MM.1S (cell line): ENCODE measurements at regions not wholly inside any gene's neighbourhood (a gene's known extent, or its start where the extent isn't known, plus 50 kb on each side); places are given as distances from the start of the nearest gene placed in this dataset.
"Not testable (repeated sequence)": the region's sequence is repeated elsewhere in the genome, so short reads cannot be mapped to it uniquely, and the experiment has no call there.

Experiments used
- DNase-seq: peaks from one replicate; pipeline ENCODE4 v3.0.0-alpha.2; 2015
- H2AFZ ChIP-seq: fragments of 300-600 bp; sonication (generic); 2 replicates; pipeline ENCODE4 v1.6.0; 2016; ENCODE audit warnings: antibody characterized with exemption, low read length
- H3F3A ChIP-seq: fragments of 300-600 bp; sonication (generic); 2 replicates; pipeline ENCODE4 v1.6.1; 2016; ENCODE audit warnings: mild to moderate bottlenecking, antibody characterized with exemption, low read length, moderate library complexity, mixed read lengths; ENCODE audit not compliant: insufficient read depth
- H3K27ac ChIP-seq: fragments of 300-600 bp; sonication (generic); 2 replicates; pipeline ENCODE4 v1.5.1; 2016; ENCODE audit warnings: mild to moderate bottlenecking, low read length
- H3K27me3 ChIP-seq: fragments of 300-600 bp; sonication (generic); replicated peaks from 2 replicates; pipeline ENCODE4 v1.6.0; 2016; ENCODE audit warnings: low read length; ENCODE audit not compliant: insufficient read depth
- H3K36me3 ChIP-seq: fragments of 300-600 bp; sonication (generic); replicated peaks from 2 replicates; pipeline ENCODE4 v1.6.1; 2016; ENCODE audit warnings: mild to moderate bottlenecking, low read length, mixed read lengths; ENCODE audit not compliant: insufficient read depth
- H3K4me1 ChIP-seq: fragments of 300-600 bp; sonication (generic); 2 replicates; pipeline ENCODE4 v1.6.1; 2016; ENCODE audit warnings: low read length, mixed read lengths
- H3K4me2 ChIP-seq: fragments of 300-600 bp; sonication (generic); 2 replicates; pipeline ENCODE4 v1.6.0; 2016; ENCODE audit warnings: low read depth, low read length
- H3K4me3 ChIP-seq: fragments of 300-600 bp; sonication (generic); 2 replicates; pipeline ENCODE4 v1.5.1; 2016; ENCODE audit warnings: low read length, mixed read lengths
- H3K79me2 ChIP-seq: fragments of 300-600 bp; sonication (generic); 2 replicates; pipeline ENCODE4 v1.6.1; 2016; ENCODE audit warnings: mixed run types, low read length, mixed read lengths
- H3K9ac ChIP-seq: fragments of 300-600 bp; sonication (generic); 2 replicates; pipeline ENCODE4 v1.6.1; 2016; ENCODE audit warnings: low read length, mixed read lengths
- H3K9me2 ChIP-seq: fragments of 300-600 bp; sonication (generic); replicated peaks from 2 replicates; pipeline ENCODE4 v1.6.1; 2016; ENCODE audit warnings: mild to moderate bottlenecking, low read length, mixed read lengths; ENCODE audit not compliant: insufficient read depth
- H3K9me3 ChIP-seq: fragments of 300-600 bp; sonication (generic); replicated peaks from 2 replicates; pipeline ENCODE4 v1.6.1; 2016; ENCODE audit warnings: mild to moderate bottlenecking, low read length, mixed read lengths; ENCODE audit not compliant: insufficient read depth
- H4K20me1 ChIP-seq: fragments of 300-600 bp; sonication (generic); 2 replicates; pipeline ENCODE4 v1.6.1; 2016; ENCODE audit warnings: mild to moderate bottlenecking, low read length, moderate library complexity, mixed read lengths; ENCODE audit not compliant: insufficient read depth
- EZH2 ChIP-seq: fragments of 300-600 bp; sonication (generic); optimal IDR thresholded peaks from 2 replicates; pipeline ENCODE3; 2017; ENCODE audit warnings: low read depth, mild to moderate bottlenecking, antibody characterized with exemption, low read length, mixed read lengths
- EZH2phosphoT487 ChIP-seq: fragments of 300-600 bp; sonication (generic); IDR thresholded peaks from 2 replicates; pipeline ENCODE4 v1.6.1; 2018; ENCODE audit warnings: antibody characterized with exemption, low read length
- TF ChIP-seq, protein P1 (sequence below): fragments of 300-600 bp; sonication (generic); IDR thresholded peaks from 2 replicates; pipeline ENCODE4 v1.5.1; 2016; ENCODE audit warnings: antibody characterized with exemption, low read length, mixed read lengths

DNA sequence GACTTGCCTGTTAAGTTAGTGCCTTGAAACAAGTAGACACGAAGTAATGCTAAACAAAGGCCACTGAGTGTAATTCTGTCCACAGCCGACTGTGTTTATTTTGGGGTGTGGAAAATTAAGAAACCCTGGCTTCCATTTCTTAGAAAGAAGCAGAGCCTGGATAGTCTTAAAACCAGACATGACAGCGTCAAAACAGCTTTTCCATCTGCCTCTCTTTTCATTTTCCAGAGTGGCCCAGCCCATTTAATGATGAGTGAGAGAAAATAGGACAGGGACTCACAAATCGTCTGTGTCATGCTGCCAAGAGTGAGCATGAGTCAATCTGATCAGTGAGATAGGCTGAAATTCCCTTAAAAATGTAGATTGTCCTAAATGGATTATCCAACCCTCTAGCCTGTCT lies 485.9 kb downstream of the JRKL start:
- H3K4me1 ChIP-seq: no peaks in the 10 kb centered on the region
- no peak overlapping the region for H3K4me2 ChIP-seq
- no peaks in the 10 kb centered on the region for H4K20me1 ChIP-seq
- H3K27me3 ChIP-seq: no peaks in the 10 kb centered on the region
- no peak overlapping the region for H3K9ac ChIP-seq
- no peak overlapping the region for H3K4me3 ChIP-seq
- no peaks in the 10 kb centered on the region for H3F3A ChIP-seq
- H3K36me3 ChIP-seq: no peaks in the 10 kb centered on the region
- no peaks in the 10 kb centered on the region for H3K9me3 ChIP-seq
- DNase-seq: no peak
- no peaks in the 10 kb centered on the region for H3K9me2 ChIP-seq
- H3K27ac ChIP-seq: no peak overlapping the region
- no peaks in the 10 kb centered on the region for H3K79me2 ChIP-seq
- TF ChIP-seq, protein P1, sequence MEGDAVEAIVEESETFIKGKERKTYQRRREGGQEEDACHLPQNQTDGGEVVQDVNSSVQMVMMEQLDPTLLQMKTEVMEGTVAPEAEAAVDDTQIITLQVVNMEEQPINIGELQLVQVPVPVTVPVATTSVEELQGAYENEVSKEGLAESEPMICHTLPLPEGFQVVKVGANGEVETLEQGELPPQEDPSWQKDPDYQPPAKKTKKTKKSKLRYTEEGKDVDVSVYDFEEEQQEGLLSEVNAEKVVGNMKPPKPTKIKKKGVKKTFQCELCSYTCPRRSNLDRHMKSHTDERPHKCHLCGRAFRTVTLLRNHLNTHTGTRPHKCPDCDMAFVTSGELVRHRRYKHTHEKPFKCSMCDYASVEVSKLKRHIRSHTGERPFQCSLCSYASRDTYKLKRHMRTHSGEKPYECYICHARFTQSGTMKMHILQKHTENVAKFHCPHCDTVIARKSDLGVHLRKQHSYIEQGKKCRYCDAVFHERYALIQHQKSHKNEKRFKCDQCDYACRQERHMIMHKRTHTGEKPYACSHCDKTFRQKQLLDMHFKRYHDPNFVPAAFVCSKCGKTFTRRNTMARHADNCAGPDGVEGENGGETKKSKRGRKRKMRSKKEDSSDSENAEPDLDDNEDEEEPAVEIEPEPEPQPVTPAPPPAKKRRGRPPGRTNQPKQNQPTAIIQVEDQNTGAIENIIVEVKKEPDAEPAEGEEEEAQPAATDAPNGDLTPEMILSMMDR: no peak
- TF ChIP-seq EZH2 (no peak), EZH2phosphoT487 (no peak)
- H2AFZ ChIP-seq: no peak overlapping the region

DNA sequence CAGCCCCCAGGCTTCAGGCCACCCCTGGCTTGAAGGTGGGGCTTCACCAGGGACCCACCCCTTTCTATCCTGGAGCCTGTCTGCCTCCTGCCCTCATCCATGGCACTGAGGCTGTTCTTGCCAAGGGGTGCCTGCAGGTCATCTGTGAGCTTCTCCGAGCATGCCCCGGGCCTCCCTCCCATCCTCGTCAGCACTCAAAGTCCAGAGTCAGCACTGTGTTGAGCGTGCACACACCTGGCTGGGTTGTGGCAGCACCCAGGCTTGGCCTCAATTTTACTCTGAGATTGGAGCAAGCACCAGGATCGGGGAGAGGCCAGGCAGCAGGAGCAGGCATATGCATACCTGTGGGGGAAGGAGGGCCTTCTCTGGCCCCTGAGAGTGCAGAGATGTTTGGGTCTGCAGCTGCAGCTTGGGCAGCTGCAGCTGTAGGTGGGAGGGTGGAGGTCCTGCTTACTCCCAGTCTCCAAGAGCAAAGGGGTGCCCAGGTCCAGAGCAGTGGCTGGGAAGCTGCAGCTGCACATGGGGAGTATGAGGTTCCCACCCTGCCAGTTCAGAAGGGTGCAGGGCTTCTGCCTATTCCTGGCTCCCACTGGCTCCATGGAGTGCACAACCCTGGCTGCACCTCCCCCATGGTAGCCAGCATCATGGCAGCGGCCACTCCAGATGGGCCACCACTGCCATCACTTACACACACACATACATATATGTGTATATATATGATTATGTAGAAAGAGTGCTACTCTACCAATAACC lies 488.7 kb downstream of the JRKL start:
- H3K4me1 ChIP-seq: no peaks in the 10 kb centered on the region
- H3K9ac ChIP-seq: no peak overlapping the region
- H3K79me2 ChIP-seq: no peaks in the 10 kb centered on the region
- H3K9me3 ChIP-seq: no peaks in the 10 kb centered on the region
- no peak for DNase-seq
- no peaks in the 10 kb centered on the region for H3K36me3 ChIP-seq
- TF ChIP-seq, protein P1: no peak
- no peak for TF ChIP-seq EZH2phosphoT487
- TF ChIP-seq EZH2: no peak
- H2AFZ ChIP-seq: no peak overlapping the region
- no peaks in the 10 kb centered on the region for H3K27me3 ChIP-seq
- H3F3A ChIP-seq: no peaks in the 10 kb centered on the region
- no peaks in the 10 kb centered on the region for H3K9me2 ChIP-seq
- no peaks in the 10 kb centered on the region for H4K20me1 ChIP-seq
- no peak overlapping the region for H3K4me3 ChIP-seq
- H3K27ac ChIP-seq: no peak overlapping the region
- no peak overlapping the region for H3K4me2 ChIP-seq

DNA sequence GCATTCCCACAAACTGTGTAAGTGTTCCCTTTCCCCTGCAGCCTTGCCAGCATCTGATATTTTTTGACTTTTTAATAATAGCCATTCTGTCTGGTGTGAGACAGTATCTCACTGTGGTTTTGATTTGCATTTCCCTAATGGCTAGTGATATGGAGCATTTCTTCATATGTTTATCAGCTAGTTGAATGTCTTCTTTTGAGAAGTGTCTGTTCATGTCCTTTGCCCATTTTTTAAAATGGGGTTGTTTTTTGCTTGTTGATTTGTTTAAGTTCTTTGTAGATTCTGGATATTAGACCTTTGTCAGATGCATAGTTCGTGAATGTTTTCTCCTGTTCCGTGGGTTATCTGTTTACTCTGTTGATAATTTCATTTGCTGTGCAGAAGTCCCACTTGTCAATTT lies 492.8 kb downstream of the JRKL start:
- not testable (repeated sequence) for H3K27me3 ChIP-seq, H3K79me2 ChIP-seq, H2AFZ ChIP-seq, H4K20me1 ChIP-seq, H3K27ac ChIP-seq, H3K36me3 ChIP-seq, H3K9ac ChIP-seq, H3K9me3 ChIP-seq, H3K9me2 ChIP-seq, H3K4me3 ChIP-seq, DNase-seq, H3K4me1 ChIP-seq, H3F3A ChIP-seq, H3K4me2 ChIP-seq

- no peak overlapping the region for H3K4me2 ChIP-seq
- TF ChIP-seq EZH2phosphoT487 (no peak), EZH2 (no peak)
- TF ChIP-seq, protein P1: no peak
- H3K27ac ChIP-seq: no peak overlapping the region
- H3F3A ChIP-seq: no peaks in the 10 kb centered on the region
- DNase-seq: no peak
- H3K27me3 ChIP-seq: no peaks in the 10 kb centered on the region
- H3K9ac ChIP-seq: no peak overlapping the region
- H3K4me3 ChIP-seq: no peak overlapping the region
- no peaks in the 10 kb centered on the region for H3K79me2 ChIP-seq
- no peaks in the 10 kb centered on the region for H3K36me3 ChIP-seq
- H3K9me2 ChIP-seq: no peaks in the 10 kb centered on the region
- no peaks in the 10 kb centered on the region for H3K4me1 ChIP-seq
- H4K20me1 ChIP-seq: no peaks in the 10 kb centered on the region
- H2AFZ ChIP-seq: no peak overlapping the region
- H3K9me3 ChIP-seq: no peaks in the 10 kb centered on the region
Measured at GRCh38 chr11:96885405-96885804, 495.6 kb downstream of the JRKL start.
